ENCODE measurements at regions not wholly inside any gene's neighbourhood (a gene's known extent, or its start where the extent isn't known, plus 50 kb on each side); places are given as distances from the start of the nearest gene placed in this dataset.

DNA sequence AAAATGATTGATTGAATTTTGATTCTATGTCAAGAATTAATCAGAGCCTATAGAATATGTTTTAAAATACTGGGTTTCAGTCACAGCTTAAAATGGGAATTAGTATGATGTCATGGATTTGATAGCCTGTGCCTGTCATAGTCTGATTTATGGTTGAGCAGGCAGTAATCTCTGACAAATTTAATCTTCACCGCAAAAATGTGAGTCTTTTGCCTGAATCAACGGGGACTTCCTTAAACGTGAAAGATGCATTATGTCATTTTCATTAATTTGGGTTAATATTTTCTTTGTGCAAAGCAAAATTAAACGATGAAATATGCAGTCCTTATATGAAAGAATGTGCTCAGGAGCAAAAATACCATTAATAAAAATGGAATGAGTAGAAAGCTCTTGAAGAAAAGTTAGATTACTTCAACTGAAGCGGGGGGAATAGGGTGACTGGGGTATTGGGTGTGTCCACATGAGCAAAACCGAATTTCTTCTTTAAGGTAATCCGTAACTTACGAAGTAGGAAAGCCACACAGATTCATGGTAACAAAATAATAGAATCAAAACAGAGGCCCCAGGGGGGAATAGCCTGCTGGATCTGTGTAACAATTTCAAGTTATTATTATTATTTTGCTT lies 339.6 kb upstream of the NOX3 start:
- no peaks in the 10 kb centered on the region for H3K27me3 ChIP-seq (replicated peaks; ENCODE audit: insufficient read depth)
- H3K36me3 ChIP-seq, result no peaks in the 10 kb centered on the region
- intact Hi-C loops (cut with DNase I), result no loop called here
- 86% methylated on average over 8 of the region's 8 CpGs for WGBS
- TF ChIP-seq POLR2AphosphoS5 (IDR thresholded peaks at IDR 0.05) (no peak), POLR2A (IDR thresholded peaks at IDR 0.05) (no peak)
- TF ChIP-seq, protein P1, sequence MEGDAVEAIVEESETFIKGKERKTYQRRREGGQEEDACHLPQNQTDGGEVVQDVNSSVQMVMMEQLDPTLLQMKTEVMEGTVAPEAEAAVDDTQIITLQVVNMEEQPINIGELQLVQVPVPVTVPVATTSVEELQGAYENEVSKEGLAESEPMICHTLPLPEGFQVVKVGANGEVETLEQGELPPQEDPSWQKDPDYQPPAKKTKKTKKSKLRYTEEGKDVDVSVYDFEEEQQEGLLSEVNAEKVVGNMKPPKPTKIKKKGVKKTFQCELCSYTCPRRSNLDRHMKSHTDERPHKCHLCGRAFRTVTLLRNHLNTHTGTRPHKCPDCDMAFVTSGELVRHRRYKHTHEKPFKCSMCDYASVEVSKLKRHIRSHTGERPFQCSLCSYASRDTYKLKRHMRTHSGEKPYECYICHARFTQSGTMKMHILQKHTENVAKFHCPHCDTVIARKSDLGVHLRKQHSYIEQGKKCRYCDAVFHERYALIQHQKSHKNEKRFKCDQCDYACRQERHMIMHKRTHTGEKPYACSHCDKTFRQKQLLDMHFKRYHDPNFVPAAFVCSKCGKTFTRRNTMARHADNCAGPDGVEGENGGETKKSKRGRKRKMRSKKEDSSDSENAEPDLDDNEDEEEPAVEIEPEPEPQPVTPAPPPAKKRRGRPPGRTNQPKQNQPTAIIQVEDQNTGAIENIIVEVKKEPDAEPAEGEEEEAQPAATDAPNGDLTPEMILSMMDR (IDR thresholded peaks at IDR 0.05), result no peak
- H3K4me1 ChIP-seq (replicated peaks), result no peaks in the 10 kb centered on the region
- DNase-seq (ENCODE audit: low spot score), result no peak
- no peak overlapping the region for H3K27ac ChIP-seq
- no peaks in the 10 kb centered on the region for H3K9me3 ChIP-seq
- H3K4me3 ChIP-seq, result no peak overlapping the region

DNA sequence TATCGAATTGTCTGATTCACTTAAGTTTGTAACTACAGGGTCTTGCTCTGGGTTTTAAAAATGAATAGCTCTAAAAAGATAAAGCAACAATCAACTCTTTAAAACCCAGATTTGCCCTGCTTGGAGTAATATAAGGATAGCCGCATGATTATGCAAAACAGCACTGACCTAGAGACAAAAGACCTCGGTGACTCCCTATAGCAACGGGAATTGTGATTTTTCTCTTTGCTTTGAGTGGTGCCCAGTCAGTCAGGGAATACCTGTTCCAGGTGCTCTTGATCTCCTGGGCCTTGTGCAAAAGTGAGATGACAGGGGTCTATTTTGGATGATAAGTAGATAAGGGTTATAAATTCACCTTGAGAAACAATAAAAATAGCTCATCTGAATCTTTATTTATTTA lies 336.3 kb upstream of the NOX3 start:
- intact Hi-C loops (cut with DNase I), result no loop called here
- H3K4me1 ChIP-seq (replicated peaks), result no peaks in the 10 kb centered on the region

DNA sequence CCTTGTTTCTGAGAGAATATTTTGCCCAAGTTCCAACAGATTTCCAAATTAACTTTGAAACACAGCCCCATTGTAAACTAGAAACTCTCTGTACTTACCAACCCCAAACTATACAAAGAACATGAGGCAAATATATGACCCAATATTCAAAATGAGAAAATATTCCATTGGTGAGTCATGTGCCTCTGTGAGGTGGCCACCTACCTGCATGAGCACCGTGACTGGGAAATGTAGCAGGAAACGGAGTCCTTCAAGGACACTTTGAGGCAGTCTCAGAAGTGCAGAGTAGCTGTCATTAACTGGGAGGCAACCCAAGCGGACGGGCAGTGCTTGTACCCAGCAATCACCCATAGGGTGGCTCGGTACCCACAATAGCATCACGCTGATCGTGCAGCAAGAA lies 335.5 kb upstream of the NOX3 start:
- no peaks in the 10 kb centered on the region for H3K4me1 ChIP-seq (replicated peaks)
- no peak overlapping the region for H3K4me3 ChIP-seq
- no peaks in the 10 kb centered on the region for H3K9me3 ChIP-seq
- WGBS, result 91% methylated on average over 7 of the region's 7 CpGs
- no peak overlapping the region for H3K27ac ChIP-seq
- DNase-seq (ENCODE audit: low spot score), result no peak
- no peaks in the 10 kb centered on the region for H3K27me3 ChIP-seq (replicated peaks; ENCODE audit: insufficient read depth)
- intact Hi-C loops (cut with DNase I), result no loop called here
- no peaks in the 10 kb centered on the region for H3K36me3 ChIP-seq
- TF ChIP-seq, protein P1 (IDR thresholded peaks at IDR 0.05), result no peak
- TF ChIP-seq POLR2AphosphoS5 (IDR thresholded peaks at IDR 0.05) (no peak), POLR2A (IDR thresholded peaks at IDR 0.05) (no peak)

More for the DNA sequence above, 336.3 kb upstream of the NOX3 start:
- TF ChIP-seq POLR2AphosphoS5 (IDR thresholded peaks at IDR 0.05), result no peak
- TF ChIP-seq, protein P1 (IDR thresholded peaks at IDR 0.05), result no peak
- TF ChIP-seq POLR2A (IDR thresholded peaks at IDR 0.05), result no peak
- no peak for DNase-seq (ENCODE audit: low spot score)
- Histone ChIP-seq H3K9me3 (no peaks in the 10 kb centered on the region), H3K36me3 (no peaks in the 10 kb centered on the region), H3K27ac (no peak overlapping the region), H3K27me3 (replicated peaks; ENCODE audit: insufficient read depth) (no peaks in the 10 kb centered on the region), H3K4me3 (no peak overlapping the region)
- 75% methylated on average over 4 of the region's 4 CpGs for WGBS

DNA sequence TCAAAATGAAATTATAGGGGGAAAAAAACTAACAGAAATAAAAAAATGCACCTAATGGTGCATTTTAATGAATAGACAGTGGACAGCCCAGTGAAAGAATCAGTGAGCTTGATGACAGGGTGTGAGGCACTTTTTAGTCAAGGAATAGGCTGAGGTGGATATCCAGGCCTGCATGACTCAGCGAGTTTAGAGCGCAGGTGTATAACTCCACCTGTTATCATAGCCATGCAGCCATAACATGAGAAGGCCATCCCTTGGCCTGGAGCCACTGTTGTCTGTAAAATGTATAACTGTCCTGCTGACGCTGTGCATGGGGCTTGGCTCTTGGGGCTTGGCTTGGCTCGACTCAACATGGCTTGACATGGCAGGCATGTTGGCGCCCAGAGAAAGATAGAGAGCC lies 331.5 kb upstream of the NOX3 start:
- H3K9me3 ChIP-seq, result no peaks in the 10 kb centered on the region
- H3K4me1 ChIP-seq (replicated peaks), result no peaks in the 10 kb centered on the region
- DNase-seq (ENCODE audit: low spot score), result no peak
- no peaks in the 10 kb centered on the region for H3K27me3 ChIP-seq (replicated peaks; ENCODE audit: insufficient read depth)
- WGBS, result 99% methylated on average over 5 of the region's 5 CpGs
- no peaks in the 10 kb centered on the region for H3K36me3 ChIP-seq
- H3K4me3 ChIP-seq, result no peak overlapping the region
- no peak overlapping the region for H3K27ac ChIP-seq
- intact Hi-C loops (cut with DNase I), result no loop called here
- TF ChIP-seq POLR2AphosphoS5 (IDR thresholded peaks at IDR 0.05) (no peak), POLR2A (IDR thresholded peaks at IDR 0.05) (no peak)
- TF ChIP-seq, protein P1 (IDR thresholded peaks at IDR 0.05), result no peak

DNA sequence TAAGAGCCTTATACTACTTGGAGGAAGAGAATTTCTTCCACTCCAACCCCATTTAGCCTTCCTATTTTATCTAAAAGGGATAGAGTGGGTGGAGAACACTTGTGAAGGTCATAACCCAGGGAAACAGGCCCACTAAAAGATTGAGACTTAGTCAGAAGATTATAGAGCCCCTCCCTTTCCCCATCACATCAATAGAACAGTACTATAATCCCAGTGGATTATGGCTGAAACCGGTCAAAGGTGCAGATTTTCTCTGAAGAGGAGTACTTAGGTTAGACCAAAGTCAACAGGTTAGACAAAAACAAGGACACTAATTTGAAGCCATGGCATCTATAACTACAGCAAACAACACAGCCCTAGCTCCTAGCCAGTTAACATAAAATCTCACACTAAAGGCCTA lies 330.9 kb upstream of the NOX3 start:
- no peak for DNase-seq (ENCODE audit: low spot score)
- no peak for TF ChIP-seq POLR2AphosphoS5 (IDR thresholded peaks at IDR 0.05)
- TF ChIP-seq, protein P1 (IDR thresholded peaks at IDR 0.05), result no peak
- no peak for TF ChIP-seq POLR2A (IDR thresholded peaks at IDR 0.05)
- intact Hi-C loops (cut with DNase I), result no loop called here
- Histone ChIP-seq H3K27me3 (replicated peaks; ENCODE audit: insufficient read depth) (no peaks in the 10 kb centered on the region), H3K27ac (no peak overlapping the region), H3K4me1 (replicated peaks) (no peaks in the 10 kb centered on the region), H3K9me3 (no peaks in the 10 kb centered on the region), H3K4me3 (no peak overlapping the region), H3K36me3 (no peaks in the 10 kb centered on the region)
- 96% methylated on average over 1 of the region's 1 CpG for WGBS

Data from prostate gland (tissue), 2 donors.